Heart left ventricle (tissue), 16 donors: ENCODE measurements at regions not wholly inside any gene's neighbourhood (a gene's known extent, or its start where the extent isn't known, plus 50 kb on each side); places are given as distances from the start of the nearest gene placed in this dataset.
"Not testable (repeated sequence)": the region's sequence is repeated elsewhere in the genome, so short reads cannot be mapped to it uniquely, and the experiment has no call there.

Experiments used
- ATAC-seq, 4 donors: fragments of 200-7000 bp; cut with Tn5 transposase; one replicate each; pipeline ENCODE4 v1.9.1; 2020 to 2022; ENCODE audit warnings: moderate library complexity in 4 of 4, mild to moderate bottlenecking in 3 of 4, moderate number of reproducible peaks in 1 of 4
- DNase-seq, 5 donors: peaks; one replicate each; pipeline ENCODE4 v3.0.0-alpha.2; 2020
- H3K27ac ChIP-seq, 12 donors: fragments of 200-600 bp; sonication (generic) in 4 of 12; one replicate each; pipeline versions ENCODE4 v1.5.0 to v1.8.0; 2016 to 2022; ENCODE audit warnings: mild to moderate bottlenecking in 2 of 12
- H3K27me3 ChIP-seq, 9 donors: fragments of 200-600 bp; sonication (generic) in 2 of 9; one replicate each; pipeline versions ENCODE4 v1.5.1 to v1.8.0; 2016 to 2022; ENCODE audit warnings: mild to moderate bottlenecking in 3 of 9
- H3K36me3 ChIP-seq, 9 donors: fragments of 200-600 bp; sonication (generic) in 2 of 9; one replicate each; pipeline versions ENCODE4 v1.5.0 to v1.8.0; 2018 to 2022; ENCODE audit warnings: mild to moderate bottlenecking in 2 of 9
- H3K4me1 ChIP-seq, 12 donors: fragments of 200-600 bp; sonication (generic) in 4 of 12; one replicate each; pipeline versions ENCODE4 v1.5.0 to v1.8.0; 2016 to 2022; ENCODE audit warnings: mild to moderate bottlenecking in 3 of 12
- H3K4me3 ChIP-seq, 12 donors: fragments of 200-600 bp; sonication (generic) in 4 of 12; one replicate each; pipeline versions ENCODE4 v1.5.0 to v1.8.0; 2017 to 2022; ENCODE audit warnings: mild to moderate bottlenecking in 9 of 12, moderate library complexity in 4 of 12
- H3K9me3 ChIP-seq, 12 donors: fragments of 200-600 bp; sonication (generic) in 4 of 12; one replicate each; pipeline versions ENCODE4 v1.5.0 to v1.8.0; 2016 to 2022; ENCODE audit warnings: mild to moderate bottlenecking in 1 of 12
- CTCF ChIP-seq, 12 donors: fragments of 200-600 bp; sonication (generic) in 4 of 12; IDR thresholded peaks; one replicate each; pipeline versions ENCODE4 v1.5.0 to v1.8.0; 2018 to 2022; ENCODE audit warnings: antibody characterized with exemption in 12 of 12, mild to moderate bottlenecking in 5 of 12
- POLR2A ChIP-seq, 2 donors: fragments of 450-650 bp; IDR thresholded peaks; one replicate each; pipeline ENCODE4 v1.6.1; 2017; ENCODE audit warnings: antibody characterized with exemption in 2 of 2, mild to moderate bottlenecking in 2 of 2, moderate library complexity in 2 of 2
- WGBS, 4 donors: extraction: QIAGEN DNeasy Blood & Tissue Kit in 2 of 4; methylation state at CpG; one replicate each; pipeline versions ENCODE4 v1.1.5 to v1.1.7; 2013 to 2018; 5-methylcytosine and 5-hydroxymethylcytosine counted together
- intact Hi-C, 10 donors: fragments of 100-400 bp; cut with DNase I; formaldehyde crosslinking; loops; one replicate each; pipeline versions ENCODE4 v1.11.1 to v1.14.2; 2022
- donor health status: ischemic (EF 13 %, LVEDD 7.1; RV severe dilation, severe dysfunction).
- donor health status: healthy with polysubstance abuse.
- donor health status: DM: no; HTN: yes; CAD: no.
- donor health status: DM: no; HTN: no; CAD: no.
- donor health status: ischemic (EF 25% LVEDD 6.9; RV normal size, moderate dysfunction).
- donor health status: ischemic (EF 25% LVEDD 5.7; RV mildly dilated, moderate dysfunction).
- donor health status: healthy.
- donor health status: DM: yes; HTN: yes; CAD: no.
- donor health status: ischemic (EF 35%, LVEDD 5.7; RV mildly dilated, moderate dysfunction).
- donor health status: nonischemic (EF 11% LVEDD 7.7; RV severe dilation, severe dysfunction).
- donor health status: DM: yes; HTN: yes; CAD: no.
- donor health status: PGD.
- donor health status: ischemic (EF 29% LVEDD 5.4; RV normal size, mild dysfunction).
- donor health status: nonischemic (EF 23%, LVEDD 6.1; RV moderate dilation, normal function).

- Histone ChIP-seq H3K27ac (no peak overlapping the region), H3K9me3 (no peaks in the 10 kb centered on the region), H3K4me3 (no peak overlapping the region), H3K4me1 (peaks cover 0 to 9% (median 0%) of the 10 kb centered on the region in 12 donors), H3K27me3 (peaks cover 0 to 28% (median 0%) of the 10 kb centered on the region in 9 donors), H3K36me3 (no peaks in the 10 kb centered on the region)
- WGBS, 4 donors = 49 to 52% (median 50%) methylated on average over 4 of the region's 4 CpGs
- DNase-seq (no peak), ATAC-seq (no peak)
- intact Hi-C loops = no loop called here
- TF ChIP-seq POLR2A (IDR thresholded peaks at IDR 0.05) = no peak
Measured at GRCh38 chr2:234172532-234172931, 122.0 kb downstream of the SPP2 start.

- WGBS, 4 donors = 26 to 36% (median 32%) methylated on average over 10 of the region's 10 CpGs
- Histone ChIP-seq H3K27me3 (peaks cover 0 to 24% (median 0%) of the 10 kb centered on the region in 9 donors), H3K4me1 (peaks cover 0 to 9% (median 0%) of the 10 kb centered on the region in 12 donors), H3K27ac (no peak overlapping the region), H3K9me3 (no peaks in the 10 kb centered on the region), H3K4me3 (no peak overlapping the region), H3K36me3 (no peaks in the 10 kb centered on the region)
- TF ChIP-seq CTCF (IDR thresholded peaks at IDR 0.05) (no peak), POLR2A (IDR thresholded peaks at IDR 0.05) (no peak)
- DNase-seq (no peak), ATAC-seq (no peak)
- intact Hi-C loops = no loop called here
Measured at GRCh38 chr2:234172066-234172465, 121.6 kb downstream of the SPP2 start.

GRCh38 chr2:234171666-234172065, 121.2 kb downstream of the SPP2 start:
- WGBS, 4 donors = 78 to 87% (median 85%) methylated on average over 9 to 14 of the region's 14 CpGs
- Histone ChIP-seq H3K9me3 (no peaks in the 10 kb centered on the region), H3K4me1 (peaks cover 0 to 9% (median 0%) of the 10 kb centered on the region in 12 donors), H3K4me3 (no peak overlapping the region), H3K27ac (no peak overlapping the region), H3K27me3 (peaks cover 0 to 23% (median 0%) of the 10 kb centered on the region in 9 donors), H3K36me3 (no peaks in the 10 kb centered on the region)
- intact Hi-C loops = no loop called here
- DNase-seq (no peak), ATAC-seq (no peak)
- no peak for TF ChIP-seq POLR2A (IDR thresholded peaks at IDR 0.05)
- no peak for TF ChIP-seq CTCF (IDR thresholded peaks at IDR 0.05)

GRCh38 chr2:234169674-234170073, 119.2 kb downstream of the SPP2 start:
- Histone ChIP-seq H3K27ac (no peak overlapping the region), H3K27me3 (peaks cover 0 to 23% (median 0%) of the 10 kb centered on the region in 9 donors), H3K4me1 (peaks cover 0 to 9% (median 0%) of the 10 kb centered on the region in 12 donors), H3K36me3 (no peaks in the 10 kb centered on the region), H3K4me3 (no peak overlapping the region), H3K9me3 (no peaks in the 10 kb centered on the region)
- DNase-seq (no peak), ATAC-seq (no peak)
- intact Hi-C loops = no loop called here
- WGBS, 4 donors = 80 to 100% (median 87%) methylated on average over 1 of the region's 1 CpG
- TF ChIP-seq POLR2A (IDR thresholded peaks at IDR 0.05) (no peak), CTCF (IDR thresholded peaks at IDR 0.05) (no peak)

GRCh38 chr2:234168605-234169570, 118.4 kb downstream of the SPP2 start:
- H3K36me3 ChIP-seq, H3K27ac ChIP-seq, ATAC-seq, H3K4me3 ChIP-seq, H3K9me3 ChIP-seq, DNase-seq, intact Hi-C loops, H3K4me1 ChIP-seq: not testable (repeated sequence)
- WGBS, 4 donors = 42 to 61% (median 47%) methylated on average over 8 of the region's 8 CpGs
- H3K27me3 ChIP-seq = peaks cover 0 to 23% (median 0%) of the 10 kb centered on the region in 9 donors
